Stimulated activated CD8-positive, alpha-beta memory T cell treated with anti-CD3 and anti-CD28 coated beads, Interleukin-2, amount 100 ng/mL, for 48 hours (primary cell): ENCODE measurements at regions not wholly inside any gene's neighbourhood (a gene's known extent, or its start where the extent isn't known, plus 50 kb on each side); places are given as distances from the start of the nearest gene placed in this dataset.

ENCODE experiments used
- DNase-seq, 2 donors: peaks; one replicate each; pipeline ENCODE4 v3.0.0-alpha.2; 2020; ENCODE audit warnings: low read depth in 2 of 2

DNA sequence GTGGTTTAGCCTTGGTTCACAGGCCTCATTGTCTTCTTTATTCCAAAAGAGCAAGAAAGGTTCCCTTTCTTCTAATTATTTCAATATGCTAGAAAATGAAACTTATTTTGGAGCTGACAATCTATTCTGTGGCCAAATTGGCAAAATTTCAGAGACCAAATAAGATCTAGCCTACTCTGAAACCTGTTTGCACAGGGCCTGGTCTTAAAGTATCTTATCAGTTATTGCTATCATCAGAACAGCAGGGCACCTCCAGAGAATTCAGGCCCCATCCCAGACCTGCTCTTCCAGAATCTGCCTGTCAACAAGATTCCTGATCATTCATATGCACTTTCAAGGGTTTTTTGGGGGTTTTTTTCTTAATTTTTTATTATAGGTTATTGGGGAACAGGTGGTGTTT lies 198.7 kb downstream of the ANAPC1 start:
- no peak for DNase-seq

- no peak for DNase-seq
Observed at GRCh38 chr2:111686994-111687393, 197.0 kb downstream of the ANAPC1 start.

GRCh38 chr2:111687911-111688310 lies 196.1 kb downstream of the ANAPC1 start:
- DNase-seq = no peak

GRCh38 chr2:111688482-111688881 lies 195.5 kb downstream of the ANAPC1 start:
- DNase-seq = no peak

GRCh38 chr2:111689174-111689573 lies 194.8 kb downstream of the ANAPC1 start:
- DNase-seq = no peak

DNA sequence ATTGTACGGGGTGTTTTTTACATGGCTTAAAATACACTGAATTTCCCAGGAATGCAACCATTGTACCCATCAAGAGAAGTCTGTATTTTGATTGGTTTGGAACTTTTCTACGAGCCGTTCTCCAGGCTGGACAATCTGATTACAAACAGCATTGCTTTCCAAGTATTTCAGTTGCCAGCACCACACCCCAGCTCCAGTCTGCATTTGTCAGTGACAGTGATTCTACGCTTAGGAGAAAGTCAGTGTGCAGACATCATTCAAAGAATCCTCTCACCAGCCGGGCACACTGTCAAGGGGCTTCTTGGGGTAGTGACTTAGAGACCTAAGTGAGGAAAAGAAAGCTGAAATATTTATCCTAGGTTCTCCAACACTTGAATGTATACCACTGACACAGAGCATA lies 194.1 kb downstream of the ANAPC1 start:
- DNase-seq = no peak

DNA sequence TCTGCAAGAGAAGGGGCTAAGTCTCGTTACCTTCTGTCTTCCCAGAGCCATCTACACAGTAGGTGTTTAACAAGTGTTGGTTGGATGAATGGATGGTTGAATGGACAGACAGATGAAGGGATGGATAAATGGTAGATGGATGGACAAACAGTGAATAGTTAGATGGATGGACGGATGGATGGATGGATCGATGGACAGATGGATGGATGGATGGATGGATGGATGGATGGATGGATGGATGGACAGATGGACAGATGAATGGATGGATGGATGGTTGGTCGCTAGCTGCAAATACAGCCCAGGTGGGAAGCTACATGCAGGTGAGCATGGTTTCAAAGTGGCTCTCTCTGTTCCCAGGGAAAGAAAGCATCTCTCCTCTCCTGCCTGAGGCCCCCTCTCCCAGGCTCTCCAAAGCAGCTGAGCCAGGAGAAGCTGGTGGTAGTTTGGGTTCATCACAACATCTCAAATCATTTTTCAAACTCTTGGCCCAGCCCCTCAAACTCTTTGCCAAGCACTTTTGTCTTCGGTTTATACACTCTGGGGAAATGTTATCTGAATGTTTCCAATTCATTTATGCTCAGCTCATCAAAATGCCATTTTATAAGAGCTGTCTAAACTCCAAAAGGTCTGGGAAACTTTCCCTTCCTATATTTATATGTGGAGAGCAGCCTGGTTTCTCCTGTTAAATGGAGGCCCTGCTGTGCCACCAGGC lies 192.7 kb downstream of the ANAPC1 start:
- no peak for DNase-seq

GRCh38 chr2:111692311-111692710 lies 191.7 kb downstream of the ANAPC1 start:
- no peak for DNase-seq

GRCh38 chr2:111694700-111695101 lies 189.3 kb downstream of the ANAPC1 start:
- no peak for DNase-seq

- DNase-seq = no peak
Observed at GRCh38 chr2:111695441-111696007, 188.5 kb downstream of the ANAPC1 start.

GRCh38 chr2:111696226-111696625 lies 187.8 kb downstream of the ANAPC1 start:
- DNase-seq = no peak

- no peak for DNase-seq
Observed at GRCh38 chr2:111697560-111697959, 186.4 kb downstream of the ANAPC1 start.

DNA sequence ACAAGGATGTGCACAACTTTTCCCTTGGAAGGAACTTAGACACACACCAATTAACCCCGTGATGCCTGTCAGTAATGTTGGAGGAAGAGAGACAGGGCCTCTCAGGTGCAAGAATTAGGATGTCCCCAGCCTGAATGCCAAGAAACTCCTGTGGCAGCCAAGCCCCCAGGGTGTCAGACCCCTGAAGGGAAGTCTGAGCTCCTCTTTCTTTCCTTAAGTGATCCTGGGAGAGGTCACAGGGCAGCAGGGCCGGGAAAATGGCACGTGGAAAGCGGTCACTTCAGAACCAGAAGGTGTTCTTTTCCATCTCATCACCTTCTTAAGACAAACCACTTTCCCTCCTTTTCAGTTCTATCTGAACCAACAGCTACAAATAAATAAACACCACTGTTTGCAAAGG lies 185.9 kb downstream of the ANAPC1 start:
- no peak for DNase-seq

DNA sequence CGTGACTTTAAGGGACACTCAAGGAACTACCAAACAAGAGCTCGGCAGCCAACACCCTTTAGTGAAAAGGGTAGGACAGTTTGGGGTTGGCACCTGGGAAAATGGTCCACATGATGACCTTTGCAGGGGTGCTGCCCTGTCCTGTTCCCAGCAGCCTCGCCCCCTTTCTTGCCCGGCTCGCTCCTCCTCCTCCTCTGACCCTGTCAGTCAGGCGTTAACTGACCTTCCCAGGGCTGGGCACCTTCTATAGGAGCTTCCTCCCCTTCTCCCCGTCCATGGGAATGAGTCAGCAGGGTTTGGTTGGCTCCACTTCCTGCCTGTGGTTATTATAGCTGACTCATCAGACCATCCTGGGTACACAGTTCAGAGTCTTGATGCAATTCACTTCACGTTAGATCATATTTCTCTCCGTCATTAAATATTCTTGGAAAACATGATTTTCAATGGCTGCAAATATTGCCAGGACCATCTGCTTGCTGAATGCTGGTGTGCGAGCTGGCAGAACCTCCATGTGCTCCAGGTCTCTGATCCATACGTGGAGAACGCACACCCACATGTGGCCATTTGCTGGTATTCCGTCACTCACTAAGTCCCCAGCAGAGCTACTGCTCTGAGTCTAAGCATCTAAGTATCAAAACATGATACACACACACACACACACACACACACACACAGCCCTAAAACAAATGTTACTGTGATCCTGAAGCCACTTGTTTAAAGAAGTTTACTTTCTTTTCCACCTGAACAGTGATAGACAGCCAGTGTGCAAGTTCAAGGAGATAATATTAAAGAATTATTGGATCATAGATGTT lies 185.0 kb downstream of the ANAPC1 start:
- peak; percentile 34 to 38 for DNase-seq

- no peak for DNase-seq
Observed at GRCh38 chr2:111701266-111701665, 182.7 kb downstream of the ANAPC1 start.

DNA sequence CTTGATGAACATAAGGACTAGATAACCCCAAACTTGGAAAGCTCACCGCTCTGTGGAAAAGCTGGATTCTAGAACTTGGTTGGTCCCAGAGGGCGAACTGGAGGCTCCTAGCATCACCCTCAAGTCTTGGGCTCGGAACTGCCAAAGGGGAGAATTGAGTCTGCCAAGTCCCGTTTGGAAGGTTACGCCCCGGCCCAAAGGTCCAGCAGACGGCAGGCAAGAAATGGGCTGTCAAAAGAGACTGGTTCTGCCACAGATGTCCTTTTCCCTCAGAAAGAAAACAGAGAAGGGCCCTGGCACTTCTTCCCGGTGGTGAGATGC lies 182.2 kb downstream of the ANAPC1 start:
- DNase-seq = no peak

DNA sequence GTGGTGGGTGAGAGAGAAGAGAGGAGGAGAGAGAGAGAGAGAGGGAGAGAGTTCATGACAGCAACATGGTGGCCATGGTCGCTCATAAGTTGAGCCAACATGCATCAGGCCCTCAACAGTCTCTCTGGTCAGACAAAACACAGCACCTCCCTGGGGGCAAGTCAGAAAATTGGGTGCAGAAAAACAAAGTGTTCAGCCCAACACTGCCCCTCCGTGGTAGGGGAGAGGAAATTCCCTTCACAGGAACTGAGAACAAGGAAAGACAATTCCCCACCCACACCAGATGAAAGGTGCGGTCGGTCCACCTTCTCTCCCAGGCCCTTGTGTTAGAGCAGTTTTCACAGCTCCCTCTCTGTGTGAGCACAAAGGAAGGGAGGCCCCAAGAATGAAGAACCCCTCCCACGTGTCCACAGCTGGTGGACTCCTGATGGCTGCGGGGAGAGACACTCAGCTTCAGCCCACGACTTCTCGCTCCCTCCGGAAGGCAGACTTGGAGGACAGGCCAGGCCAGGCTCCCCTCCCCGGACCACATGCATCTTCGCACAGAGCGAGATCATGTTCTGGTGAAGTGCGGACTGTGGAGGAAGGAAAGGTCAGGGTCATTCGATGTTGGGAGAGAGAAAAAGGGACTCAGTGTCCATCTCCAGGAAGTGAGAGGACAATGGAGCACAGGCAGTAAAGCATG lies 181.7 kb downstream of the ANAPC1 start:
- DNase-seq = peak; percentile 19 to 40

DNA sequence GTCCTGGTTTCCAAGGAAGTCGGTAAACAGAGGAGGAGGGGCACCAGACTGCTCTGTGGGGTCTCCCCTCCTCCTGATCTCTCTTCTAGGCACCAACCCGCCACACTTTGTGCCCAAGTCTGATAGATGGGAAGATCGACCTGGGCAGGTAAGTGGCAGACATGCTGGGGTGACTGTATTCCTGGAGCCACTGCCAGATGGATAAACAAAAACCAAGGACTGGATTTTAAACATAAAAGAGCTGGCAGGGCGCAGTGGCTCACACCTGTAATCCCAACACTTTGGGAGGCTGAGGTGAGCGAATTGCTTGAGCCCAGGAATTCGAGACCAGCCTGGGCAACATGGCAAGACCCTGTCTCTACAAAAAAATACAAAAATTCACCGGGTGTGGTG lies 181.2 kb downstream of the ANAPC1 start:
- DNase-seq = no peak

- DNase-seq = no peak
Observed at GRCh38 chr2:111703759-111704158, 180.2 kb downstream of the ANAPC1 start.

DNA sequence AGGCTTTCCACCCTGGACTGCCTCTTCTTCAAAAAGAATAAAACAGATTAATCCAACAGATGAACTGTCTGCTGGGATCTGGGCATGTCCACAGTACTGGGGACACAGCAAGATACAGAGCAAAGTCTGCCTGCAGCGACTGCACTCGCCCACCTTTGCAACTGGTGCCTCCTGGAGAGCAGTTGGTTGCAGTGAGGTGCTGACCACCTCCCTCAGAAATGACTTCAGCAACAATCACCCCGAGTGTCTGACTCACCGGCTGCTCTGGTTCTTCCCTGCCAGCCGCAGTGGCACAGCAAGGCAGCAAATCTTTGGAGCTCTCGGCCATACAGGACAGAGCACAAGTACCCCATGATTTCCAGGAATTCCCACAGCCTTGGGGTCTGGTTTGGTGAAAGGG lies 179.7 kb downstream of the ANAPC1 start:
- no peak for DNase-seq

DNA sequence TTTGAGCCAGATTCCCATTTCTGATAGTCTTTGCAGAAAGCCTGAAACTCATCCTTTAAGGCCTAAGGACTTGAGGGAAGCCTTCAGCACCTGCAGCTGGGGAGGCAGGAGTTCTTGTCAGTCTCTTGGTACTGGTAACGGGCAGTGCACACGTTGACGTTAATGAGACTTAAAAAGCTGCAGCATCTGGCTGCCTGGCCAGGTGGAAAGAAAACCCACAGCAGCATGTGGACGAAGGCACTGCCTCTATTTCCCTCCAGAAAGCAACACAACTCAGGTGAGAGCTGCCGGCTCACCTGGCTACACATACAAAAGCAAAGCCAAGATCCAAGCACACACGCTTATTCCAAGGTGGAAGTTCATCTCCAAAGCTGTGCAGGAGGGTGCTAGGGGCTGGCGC lies 178.8 kb downstream of the ANAPC1 start:
- DNase-seq = no peak

DNA sequence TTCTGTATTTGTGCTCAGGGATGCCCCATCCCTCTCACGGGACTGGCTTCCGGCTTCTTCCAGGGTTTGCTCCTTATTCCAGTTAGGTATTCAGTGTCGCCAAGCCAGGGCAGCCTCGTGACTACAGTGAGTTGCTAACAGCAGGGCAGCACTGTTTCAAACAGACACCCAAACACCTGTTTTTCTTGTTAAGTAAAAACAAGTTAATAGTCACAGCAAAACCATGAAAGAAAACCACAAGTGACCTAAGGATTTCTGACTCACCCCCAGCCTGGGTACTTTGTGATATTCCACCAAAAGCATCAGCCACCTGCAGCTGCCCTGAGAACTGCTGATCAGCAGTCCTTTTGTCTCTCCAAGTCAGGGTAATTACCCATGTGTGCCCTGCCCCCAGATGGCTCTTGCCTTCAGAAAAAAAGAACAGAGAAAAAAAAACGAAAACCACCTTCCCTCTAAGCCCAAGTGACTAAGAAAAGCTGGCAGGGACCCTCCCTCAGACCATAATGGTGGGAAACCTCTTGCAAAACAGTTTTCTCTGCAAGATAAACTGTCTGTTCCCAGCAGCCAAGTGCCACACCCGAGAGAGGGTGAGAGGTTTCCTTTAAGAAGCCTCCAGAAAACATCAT lies 178.2 kb downstream of the ANAPC1 start:
- DNase-seq = peak in 1 of 2 donors; percentile 37
